HuH-7.5 (cell line): ENCODE measurements at regions not wholly inside any gene's neighbourhood (a gene's known extent, or its start where the extent isn't known, plus 50 kb on each side); places are given as distances from the start of the nearest gene placed in this dataset.
"Not testable (repeated sequence)": the region's sequence is repeated elsewhere in the genome, so short reads cannot be mapped to it uniquely, and the experiment has no call there.

Experiments used
- DNase-seq: peaks from one replicate; pipeline ENCODE4 v3.0.0; 2011; ENCODE audit warnings: low spot score

DNA sequence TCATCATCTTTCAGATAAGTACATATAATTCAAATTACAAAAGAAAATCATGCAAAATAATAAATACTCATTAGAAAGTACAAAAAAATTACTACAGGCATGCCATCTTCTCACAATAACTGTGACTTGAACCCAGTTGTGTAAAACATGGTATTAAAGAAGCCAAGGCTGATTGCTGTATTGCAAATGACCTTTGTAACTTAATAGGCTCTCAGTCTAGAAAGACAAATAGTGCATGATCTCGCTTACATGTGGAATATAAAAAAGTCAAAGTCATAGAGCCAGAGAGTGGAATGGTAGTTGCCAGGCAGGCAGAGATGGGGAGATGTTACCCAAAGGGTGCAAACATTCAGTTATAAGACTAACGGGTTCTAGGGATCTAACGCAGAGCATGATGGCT is 626.1 kb downstream of the COL12A1 start:
- no peak for DNase-seq

DNA sequence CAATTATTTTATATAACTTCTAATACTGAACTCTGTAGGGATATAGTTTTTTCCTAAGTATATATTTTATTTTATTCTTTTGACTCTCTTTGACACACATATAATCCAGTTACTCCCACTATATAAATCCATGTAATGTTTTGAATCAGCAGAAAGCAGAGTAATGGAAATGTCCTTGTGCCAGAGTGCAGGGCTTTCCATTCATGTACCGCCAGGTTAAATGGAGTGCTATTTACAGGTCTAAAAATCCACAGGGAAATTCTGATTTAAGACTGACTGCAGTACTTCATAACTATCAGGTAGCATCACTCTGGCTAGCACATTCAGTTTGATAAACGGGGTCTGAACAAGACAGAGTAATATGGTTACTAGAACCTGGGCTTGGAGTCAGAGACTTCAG is 626.8 kb downstream of the COL12A1 start:
- DNase-seq = no peak

DNA sequence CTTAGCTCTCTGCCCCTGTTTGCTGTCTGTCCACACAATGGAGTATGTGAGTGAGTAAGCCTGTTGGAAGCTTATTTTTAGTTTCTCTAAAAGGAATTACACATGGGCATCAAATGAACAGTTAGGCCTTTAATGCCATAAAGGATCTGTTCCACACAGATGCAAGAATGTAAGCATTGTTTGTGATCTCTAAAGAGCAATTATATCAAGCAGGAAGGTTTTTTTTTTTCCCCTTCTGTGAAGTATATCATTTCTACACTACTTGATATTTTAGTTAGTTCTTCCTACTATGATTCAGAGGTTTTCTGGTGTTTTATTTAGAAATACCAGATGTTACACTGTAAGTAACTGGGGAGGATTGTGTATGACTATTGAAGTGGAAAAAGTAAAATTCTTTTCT is 627.5 kb downstream of the COL12A1 start:
- DNase-seq = no peak

DNA sequence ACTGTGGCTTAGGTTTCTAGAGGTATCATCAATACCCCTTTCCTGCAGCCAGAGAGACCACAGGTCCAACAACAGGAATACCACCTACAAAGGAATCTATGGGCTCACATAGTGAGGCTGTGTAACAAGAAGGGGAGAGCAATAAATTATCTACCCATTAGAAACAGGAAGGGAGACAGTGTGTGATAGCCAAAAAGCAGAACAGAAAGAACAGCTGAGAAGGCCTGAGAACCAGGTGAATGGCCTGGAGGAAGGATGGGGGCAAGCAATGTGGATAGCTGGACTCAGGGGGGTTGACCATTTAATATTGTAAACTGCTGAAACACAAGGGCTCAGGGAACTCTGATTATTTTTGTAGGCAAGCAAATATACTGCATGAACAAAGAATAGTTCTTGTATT is 628.2 kb downstream of the COL12A1 start:
- DNase-seq = no peak

DNA sequence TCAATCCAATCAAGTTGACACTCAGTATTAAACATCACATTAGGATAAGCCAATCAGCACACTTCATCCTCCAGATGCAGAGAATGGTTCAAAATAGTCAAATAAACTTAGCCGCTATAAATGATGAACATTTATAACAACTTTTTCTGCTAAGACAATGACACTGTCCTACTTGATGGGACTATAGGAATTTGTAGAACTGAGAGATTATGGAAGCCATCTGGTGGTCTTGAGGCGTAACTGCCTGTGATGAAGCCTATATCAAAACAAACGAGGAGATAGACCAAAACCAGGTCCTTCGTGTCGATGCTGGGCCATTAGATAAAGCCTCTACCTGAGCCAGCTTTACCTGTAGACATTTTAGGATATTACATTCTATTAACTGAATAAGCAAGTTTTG is 631.1 kb downstream of the COL12A1 start:
- no peak for DNase-seq

DNA sequence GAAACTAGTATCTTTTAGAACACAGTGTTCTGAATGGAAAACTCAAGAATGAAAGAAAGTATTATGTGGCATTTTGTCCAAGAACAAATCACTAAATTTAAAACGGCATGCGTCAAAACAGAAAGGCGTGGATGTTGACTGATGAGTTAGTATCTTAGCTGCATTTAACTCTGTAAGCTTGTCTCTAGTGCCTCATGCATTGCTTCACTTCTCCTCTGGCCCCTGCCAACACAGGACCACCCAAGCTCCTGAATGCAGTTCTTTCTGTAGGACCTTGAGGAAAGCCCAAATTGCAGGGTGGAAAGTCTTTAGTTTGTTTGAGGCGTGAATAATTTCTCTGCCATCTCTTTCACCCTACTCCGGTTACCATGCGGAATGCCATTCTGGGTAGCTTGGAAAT is 632.2 kb downstream of the COL12A1 start:
- no peak for DNase-seq

DNA sequence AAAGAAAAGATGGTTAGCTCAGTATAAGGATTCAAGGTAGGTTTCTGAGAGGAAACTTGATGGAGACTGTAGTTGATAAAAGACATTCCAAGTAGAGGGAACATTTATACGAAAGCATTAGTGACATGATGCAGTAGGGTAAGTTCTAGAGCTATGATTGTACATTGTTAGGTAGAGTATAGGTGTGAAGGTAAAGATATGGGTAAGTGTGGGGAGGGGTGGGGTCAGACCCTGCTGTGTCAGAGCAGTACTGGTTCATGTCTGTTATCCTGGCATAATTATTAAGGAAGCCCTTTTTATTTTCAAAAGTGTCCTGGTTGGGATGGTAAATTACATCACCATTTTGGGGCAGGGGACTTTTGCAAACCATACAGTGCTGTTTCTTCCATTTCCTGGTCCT is 635.8 kb downstream of the COL12A1 start:
- no peak for DNase-seq

DNA sequence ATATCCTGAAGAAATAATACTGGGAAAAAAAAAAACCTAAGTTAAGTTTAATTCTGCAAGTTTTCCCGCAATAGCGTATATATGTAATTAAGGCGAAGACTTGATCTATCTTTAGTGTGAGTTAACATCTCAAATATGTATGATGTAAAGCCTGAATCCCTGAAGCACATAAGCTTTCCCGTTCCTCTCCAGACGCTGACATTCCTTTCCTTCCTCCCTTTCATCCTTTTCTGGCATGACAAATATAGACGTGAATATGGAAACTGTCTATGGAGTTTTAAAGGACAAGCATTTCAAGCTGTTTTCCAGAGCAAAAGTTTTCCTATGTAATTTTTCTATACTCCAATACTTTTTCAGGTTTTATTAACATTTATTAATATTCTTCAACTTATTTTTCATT is 637.0 kb downstream of the COL12A1 start:
- DNase-seq = no peak

DNA sequence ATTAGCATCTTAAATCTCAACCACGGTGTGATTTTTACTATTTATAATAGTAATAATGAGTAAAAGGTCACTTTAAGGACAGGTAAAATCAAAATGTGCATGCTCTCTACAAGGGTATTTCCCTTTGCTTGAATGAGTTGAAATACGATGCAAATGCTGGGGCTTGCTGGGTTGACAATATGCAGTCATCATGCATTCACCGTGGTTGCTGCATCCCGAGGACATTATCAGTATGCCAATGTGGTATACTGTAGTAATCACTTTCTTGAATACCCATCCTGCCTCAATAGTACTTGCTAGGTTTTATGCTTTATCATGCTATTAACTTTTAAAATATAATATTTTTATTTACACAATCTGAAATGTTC is 637.9 kb downstream of the COL12A1 start:
- DNase-seq = not testable (repeated sequence)

DNA sequence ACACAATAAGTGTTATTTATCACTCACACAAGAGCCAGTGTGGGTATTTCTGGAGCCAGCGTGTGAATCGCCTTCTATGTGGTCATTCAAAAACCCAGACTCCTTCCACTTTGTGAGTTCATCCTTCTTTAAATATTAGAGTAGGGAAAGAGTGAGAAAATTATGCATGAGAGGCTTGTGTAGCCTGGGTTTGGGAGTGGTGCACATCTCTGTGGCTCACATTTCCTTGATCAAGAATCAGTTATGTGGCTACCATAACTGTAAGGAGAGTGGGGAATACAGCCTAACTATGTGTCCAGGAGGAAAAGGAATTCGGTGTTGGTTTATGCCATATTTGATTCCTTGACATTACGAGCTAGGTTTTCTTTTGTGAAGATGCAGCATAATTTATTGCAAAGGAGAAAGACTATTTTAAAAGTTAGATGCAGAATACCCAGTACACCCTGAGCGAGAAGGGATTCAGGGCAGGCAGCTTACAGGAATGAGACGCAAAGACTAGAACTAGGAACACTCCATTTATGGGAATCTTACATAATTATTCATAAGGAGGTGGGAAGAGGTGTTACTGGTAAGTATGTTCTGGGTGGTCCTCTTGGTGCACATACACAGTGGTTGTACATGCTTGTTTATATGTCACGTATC is 638.5 kb downstream of the COL12A1 start:
- no peak for DNase-seq

DNA sequence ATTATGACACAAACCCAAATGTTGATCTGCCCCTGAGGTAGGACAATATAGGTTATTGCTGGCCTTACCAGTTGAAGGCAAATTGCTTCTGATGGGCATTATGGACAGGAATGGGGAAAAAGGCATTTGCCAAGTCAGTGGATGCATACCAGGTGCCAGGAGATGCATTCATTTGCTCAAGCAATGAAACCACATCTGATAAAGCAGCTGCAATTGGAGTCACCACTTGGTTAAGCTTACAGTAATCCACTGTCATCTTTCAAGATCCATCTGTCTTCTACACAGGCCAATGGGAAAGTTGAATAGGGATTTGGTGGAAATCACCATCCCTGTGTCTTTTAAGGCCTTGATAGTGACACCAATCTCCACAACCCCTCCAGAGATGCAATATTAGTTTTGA is 648.6 kb downstream of the COL12A1 start:
- no peak for DNase-seq

DNA sequence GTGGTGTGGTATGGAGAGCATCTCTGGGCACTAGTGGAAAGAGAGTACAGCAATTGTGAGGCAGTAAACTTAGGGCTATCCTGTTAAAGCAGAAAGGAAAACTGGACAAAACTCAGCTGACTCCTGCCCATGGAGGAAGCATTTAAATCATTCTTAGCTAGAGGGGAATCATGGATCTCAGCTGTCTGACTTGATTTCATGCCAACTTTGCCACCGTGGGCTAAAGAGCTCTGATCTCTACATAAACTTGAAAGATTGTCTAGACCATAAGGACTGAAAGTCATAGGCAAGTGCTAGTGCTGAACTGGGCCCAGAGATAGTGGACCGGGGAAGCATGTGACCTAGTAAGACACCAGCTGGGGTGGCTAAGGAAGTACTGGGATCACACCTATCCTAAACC is 651.8 kb downstream of the COL12A1 start:
- DNase-seq = no peak

DNA sequence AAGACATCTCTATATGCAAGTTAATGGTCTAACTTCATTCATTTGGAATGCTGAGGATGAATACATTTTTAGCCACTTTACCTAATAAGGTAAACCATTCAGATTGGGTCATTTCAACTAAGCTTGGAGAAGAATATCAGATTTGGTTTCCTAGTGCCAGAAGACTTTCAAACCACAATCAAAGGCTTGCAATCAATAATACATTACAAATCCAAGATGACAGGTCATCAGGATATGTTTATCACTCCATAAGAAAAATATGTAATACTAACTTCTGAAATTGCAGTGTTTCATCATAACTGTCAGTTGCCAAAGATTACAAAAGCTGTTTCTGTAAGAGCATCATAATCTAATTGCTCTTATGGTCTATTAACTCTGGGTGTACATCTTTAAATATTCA is 654.0 kb downstream of the COL12A1 start:
- DNase-seq = no peak

DNA sequence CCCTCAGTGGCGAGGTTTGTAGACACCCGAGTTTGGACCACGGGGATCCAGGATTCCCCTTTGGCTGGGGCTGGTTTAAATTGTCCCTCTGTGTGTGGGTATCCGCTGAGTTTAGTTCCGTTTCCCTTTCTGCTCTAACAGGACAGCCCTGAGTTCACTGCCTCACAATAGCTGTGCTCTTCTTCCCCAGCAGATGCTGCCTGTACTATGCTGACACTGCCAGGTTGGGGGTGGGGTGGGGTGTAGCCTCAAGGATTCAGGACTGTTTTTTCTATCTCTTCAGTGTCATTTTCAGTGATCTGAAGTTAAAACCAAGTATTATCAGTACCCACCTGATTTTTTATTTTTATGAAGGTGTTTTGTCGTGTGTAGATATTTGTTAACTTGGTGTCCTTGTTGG is 655.0 kb downstream of the COL12A1 start:
- DNase-seq = no peak

DNA sequence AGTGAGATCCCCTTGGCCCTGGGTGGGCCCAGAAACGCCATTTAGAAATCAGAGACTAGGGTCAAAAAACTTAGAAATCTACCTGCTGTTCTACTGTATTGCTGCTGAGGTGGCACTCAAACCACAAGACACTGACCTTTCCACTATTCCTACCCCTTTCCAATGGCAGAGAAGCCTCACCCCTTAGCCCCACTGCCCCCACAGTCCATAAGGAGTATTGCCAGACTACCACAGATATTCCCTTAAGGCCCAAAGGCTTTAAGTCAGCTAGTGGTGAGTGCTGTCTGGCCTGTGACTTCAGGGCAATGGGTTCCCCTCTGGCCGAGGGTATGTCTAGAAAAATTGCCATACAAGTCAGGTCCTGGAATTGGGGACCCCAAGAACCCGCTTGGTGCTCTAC is 656.1 kb downstream of the COL12A1 start:
- no peak for DNase-seq

DNA sequence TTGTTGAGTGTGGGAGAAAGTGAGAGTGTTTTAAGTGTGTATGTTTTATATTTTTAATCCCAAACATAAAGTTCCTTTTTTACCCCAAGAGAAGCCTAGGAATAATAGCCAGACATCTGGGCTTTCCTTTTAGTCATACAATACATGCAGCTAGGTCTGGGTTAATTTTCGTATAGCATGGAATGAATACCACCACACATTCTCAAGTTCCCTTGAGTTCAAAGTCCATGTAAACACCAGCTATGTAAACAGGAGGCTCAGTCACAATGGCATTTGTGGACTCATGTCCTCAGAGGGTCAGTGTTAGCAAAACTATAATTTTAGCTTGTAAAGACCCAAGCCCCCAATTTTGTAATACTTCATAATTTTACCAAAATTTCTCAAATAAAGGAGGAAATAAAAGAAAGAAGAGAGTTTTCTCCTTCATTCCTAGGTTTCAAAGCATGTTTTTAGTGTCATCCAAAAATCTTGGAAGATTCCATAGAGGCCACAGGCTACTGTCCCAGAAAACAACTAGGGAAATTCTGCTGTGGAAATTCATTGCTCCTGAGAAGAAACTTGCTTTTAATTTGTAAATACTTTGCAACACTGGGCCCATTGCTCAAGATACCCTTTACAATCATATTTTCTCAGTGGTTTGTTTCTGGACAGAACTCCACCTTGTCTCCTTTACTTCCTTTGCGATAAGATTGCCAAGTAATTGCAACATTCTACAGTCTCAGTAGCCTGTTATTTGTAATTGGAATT is 671.2 kb downstream of the COL12A1 start:
- peak; percentile 36 for DNase-seq

DNA sequence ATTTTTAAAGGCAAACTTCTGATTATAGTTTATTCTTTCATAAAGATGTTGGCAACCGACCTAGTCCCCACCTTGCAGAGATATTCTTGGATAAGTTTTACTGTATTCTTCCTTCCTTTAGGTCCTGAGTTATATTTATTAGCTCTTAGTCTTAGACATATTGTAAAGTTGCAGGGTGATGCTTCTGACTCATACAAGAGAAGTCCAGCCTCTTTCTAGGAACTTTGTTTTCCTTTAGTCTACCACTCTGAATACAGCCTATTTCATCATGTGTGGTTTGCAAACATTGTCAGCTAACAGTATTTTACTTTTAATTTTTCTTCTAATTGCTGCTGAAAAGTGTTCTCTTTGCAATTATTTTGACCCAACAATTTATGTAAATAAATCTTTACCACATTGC is 686.7 kb downstream of the COL12A1 start:
- DNase-seq = no peak

DNA sequence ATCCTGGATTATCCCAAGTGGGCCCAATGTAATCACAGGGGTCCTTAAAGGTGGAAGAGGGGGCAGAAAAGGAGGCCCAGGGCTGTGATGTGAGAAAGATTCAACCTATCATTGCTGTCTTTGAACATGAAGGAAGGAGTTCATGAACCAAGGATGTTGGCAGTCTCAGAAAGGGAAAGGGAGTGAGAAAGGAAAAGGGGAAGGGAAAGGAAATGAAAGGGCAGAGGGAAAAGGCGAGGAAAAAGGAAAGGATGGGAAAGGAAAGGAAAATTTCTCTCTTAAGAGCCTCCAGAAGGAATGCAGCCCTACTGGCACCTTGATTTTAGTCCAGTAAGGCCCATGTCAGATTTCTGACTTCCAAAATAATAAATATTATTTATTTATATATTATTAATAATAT is 687.8 kb downstream of the COL12A1 start:
- DNase-seq = no peak

DNA sequence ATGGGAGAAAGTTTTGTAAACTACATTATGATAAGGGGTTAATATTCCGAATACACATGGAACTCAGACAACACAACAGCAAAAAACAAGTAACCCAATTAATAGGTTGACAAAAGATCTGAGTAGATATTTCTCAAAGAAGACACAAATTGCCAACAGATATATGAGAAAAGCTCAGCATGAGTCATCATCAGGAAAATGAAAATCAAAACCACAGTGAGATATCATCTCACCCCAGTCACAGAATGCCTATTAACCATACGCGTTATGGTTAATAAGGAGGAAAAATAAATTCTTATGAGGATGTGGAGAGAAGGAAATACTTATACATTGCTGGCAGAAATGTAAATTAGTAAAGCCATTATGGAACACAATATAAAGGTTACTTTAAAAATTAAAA is 695.0 kb downstream of the COL12A1 start:
- no peak for DNase-seq

DNA sequence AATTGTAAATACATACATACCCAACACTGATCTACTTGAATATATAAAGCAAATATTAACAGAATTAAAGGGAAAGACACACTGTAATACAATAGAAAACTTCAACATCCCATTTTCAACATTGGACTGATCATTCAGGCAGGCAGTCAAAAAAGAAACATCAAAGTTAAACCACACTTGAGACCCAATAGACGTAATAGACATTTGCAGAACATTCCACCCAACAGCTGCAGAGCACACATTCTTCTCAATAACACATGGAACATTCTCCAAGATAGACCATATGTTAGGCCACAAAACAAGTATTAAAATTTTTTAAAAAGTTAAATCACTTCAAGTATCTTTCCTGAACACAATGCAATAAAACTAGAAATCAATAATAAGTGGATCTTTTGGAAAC is 698.2 kb downstream of the COL12A1 start:
- DNase-seq = no peak

DNA sequence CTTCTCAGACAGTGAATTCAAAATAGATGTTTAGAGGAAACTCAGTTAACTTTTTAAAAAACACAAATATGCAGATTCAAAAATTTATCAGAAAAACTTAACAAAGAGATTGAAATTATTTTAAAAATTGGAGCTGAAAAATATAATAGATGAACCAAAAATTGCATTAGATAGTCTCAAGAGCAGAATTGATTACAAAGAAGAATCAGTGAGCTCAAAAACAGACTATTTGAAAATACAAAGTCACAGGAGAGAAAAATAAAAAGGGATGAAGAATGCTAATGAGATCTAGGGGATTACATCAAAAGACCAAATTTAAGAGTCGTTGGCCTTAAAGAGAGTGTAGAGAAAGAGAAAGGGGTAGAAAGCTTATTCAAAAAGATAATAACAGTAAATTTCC is 700.5 kb downstream of the COL12A1 start:
- no peak for DNase-seq

DNA sequence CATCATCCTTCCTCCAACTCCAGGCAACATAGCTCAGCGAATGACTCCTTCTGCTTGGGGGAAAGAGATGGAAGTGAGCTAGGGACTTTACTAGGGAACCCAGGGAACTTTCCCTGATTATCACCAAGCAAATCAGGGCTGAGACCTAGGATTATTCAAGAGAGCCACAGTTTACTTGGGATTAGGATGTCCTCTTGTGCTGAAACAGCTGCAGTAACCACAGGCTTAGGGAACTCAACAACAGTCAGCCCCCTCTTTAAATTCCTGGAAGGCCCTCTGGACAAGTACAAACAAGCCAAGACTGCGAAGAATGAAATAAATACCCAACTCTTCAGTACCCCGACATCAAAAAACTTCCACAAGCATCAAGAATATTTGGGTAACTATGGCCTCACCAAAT is 700.9 kb downstream of the COL12A1 start:
- no peak for DNase-seq

DNA sequence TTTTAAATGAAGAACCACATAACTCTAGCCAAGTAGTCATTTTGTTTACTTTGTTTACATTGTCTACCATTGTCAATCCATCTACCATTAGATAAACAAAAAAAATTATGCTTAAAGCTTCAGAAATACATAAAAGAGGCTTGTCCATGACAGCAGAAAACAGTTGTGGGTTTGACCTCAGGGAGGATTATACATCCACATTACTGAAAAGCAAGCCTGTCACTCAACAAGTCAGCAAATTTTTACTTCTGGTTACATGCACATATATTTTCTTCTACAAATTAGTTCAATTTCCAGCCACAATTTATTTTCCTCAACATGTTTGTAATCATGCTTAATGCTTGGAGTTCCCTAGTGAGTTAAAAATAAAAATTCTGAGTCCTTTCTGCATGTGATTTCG is 713.3 kb downstream of the COL12A1 start:
- no peak for DNase-seq

DNA sequence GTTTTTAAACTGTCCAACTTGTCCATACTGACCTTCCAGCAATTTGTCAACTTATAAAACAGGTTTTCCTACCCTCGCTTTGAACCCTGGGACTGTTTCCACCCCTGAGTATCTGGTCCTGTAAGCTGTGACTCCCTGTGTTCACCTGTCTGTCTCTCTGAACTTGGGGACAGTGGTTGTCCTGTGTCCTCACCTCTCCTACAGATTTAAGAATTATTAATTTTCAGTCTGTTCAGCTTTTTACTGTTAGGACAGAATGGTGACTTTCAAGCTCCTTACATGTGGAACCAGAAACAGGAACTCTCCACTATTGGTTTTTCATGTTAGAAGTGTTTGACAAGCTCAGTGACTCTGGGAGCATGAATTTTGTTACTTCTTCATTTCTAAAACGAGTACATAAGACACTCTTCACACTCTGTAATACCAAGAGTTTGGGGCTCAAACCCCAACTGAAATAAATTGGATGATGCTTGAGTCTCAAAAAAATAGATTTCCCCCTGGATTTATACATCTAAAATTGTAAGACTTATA is 713.9 kb downstream of the COL12A1 start:
- no peak for DNase-seq
